SU-DHL-6 (cell line): ENCODE measurements at regions not wholly inside any gene's neighbourhood (a gene's known extent, or its start where the extent isn't known, plus 50 kb on each side); places are given as distances from the start of the nearest gene placed in this dataset.

Experiments
- H2AFZ ChIP-seq: fragments of 200-600 bp; sonication (generic); 2 replicates; pipeline ENCODE4 v1.6.1; 2014; ENCODE audit warnings: low read depth, mild to moderate bottlenecking, moderate library complexity, mixed read lengths, antibody characterized with exemption, low read length; ENCODE audit not compliant: severe bottlenecking
- H3F3A ChIP-seq: fragments of 200-600 bp; shearing (Covaris generic); 2 replicates; pipeline ENCODE4 v1.6.0; 2016; ENCODE audit warnings: antibody characterized with exemption, mild to moderate bottlenecking; ENCODE audit not compliant: insufficient read depth
- H3K27ac ChIP-seq: fragments of 200-600 bp; sonication (generic); 2 replicates; pipeline ENCODE4 v1.5.1; 2016; ENCODE audit warnings: low read depth, mild to moderate bottlenecking, low read length, moderate library complexity, mixed read lengths
- H3K27me3 ChIP-seq: fragments of 200-600 bp; sonication (generic), shearing (Covaris generic); 2 replicates; pipeline ENCODE4 v1.6.0; 2014; ENCODE audit warnings: mild to moderate bottlenecking, low read length
- H3K36me3 ChIP-seq: fragments of 200-600 bp; sonication (generic); 2 replicates; pipeline ENCODE4 v1.6.1; 2014; ENCODE audit warnings: mild to moderate bottlenecking, low read length, mixed read lengths
- H3K4me2 ChIP-seq: fragments of 300-600, 200-600 bp; shearing (Covaris generic), sonication (generic); 2 replicates; pipeline ENCODE4 v1.6.0; 2014; ENCODE audit warnings: low read length, low read depth, mild to moderate bottlenecking; ENCODE audit not compliant: poor library complexity, severe bottlenecking
- H3K4me3 ChIP-seq: fragments of 200-600 bp; sonication (generic); 2 replicates; pipeline ENCODE4 v1.5.1; 2014; ENCODE audit warnings: antibody characterized with exemption, low read length, mild to moderate bottlenecking, mixed read lengths; ENCODE audit not compliant: insufficient read depth, poor library complexity, severe bottlenecking
- H3K79me2 ChIP-seq: fragments of 200-600 bp; sonication (generic); 2 replicates; pipeline ENCODE4 v1.6.1; 2014; ENCODE audit warnings: mild to moderate bottlenecking, low read length, moderate library complexity; ENCODE audit not compliant: insufficient read depth
- H3K9ac ChIP-seq: fragments of 200-600 bp; sonication (generic); 2 replicates; pipeline ENCODE4 v1.7.0; 2014; ENCODE audit warnings: mild to moderate bottlenecking, low read length
- H3K9me2 ChIP-seq: fragments of 200-600 bp; sonication (generic); replicated peaks from 2 replicates; pipeline ENCODE4 v1.6.1; 2014; ENCODE audit warnings: low read length; ENCODE audit not compliant: insufficient read depth
- H3K9me3 ChIP-seq: fragments of 200-600 bp; sonication (generic); 2 replicates; pipeline ENCODE4 v1.6.1; 2014; ENCODE audit warnings: low read length, mixed read lengths; ENCODE audit not compliant: insufficient read depth
- H4K20me1 ChIP-seq: fragments of 200-600 bp; sonication (generic); 2 replicates; pipeline ENCODE4 v1.6.1; 2014; ENCODE audit warnings: low read depth, mild to moderate bottlenecking, antibody characterized with exemption, low read length, moderate library complexity, mixed read lengths
- CTCF ChIP-seq: fragments of 200-600 bp; sonication (generic); IDR thresholded peaks from one replicate; pipeline ENCODE4 v1.5.1; 2017; ENCODE audit warnings: antibody characterized with exemption, mild to moderate bottlenecking, low read length, moderate library complexity; ENCODE audit not compliant: insufficient read depth, poor library complexity, severe bottlenecking
- EZH2phosphoT487 ChIP-seq: fragments of 200-600 bp; sonication (generic), shearing (Covaris generic); conservative IDR thresholded peaks from 2 replicates; pipeline ENCODE4 v1.6.1; 2018; ENCODE audit warnings: mild to moderate bottlenecking, antibody characterized with exemption, low read length, moderate library complexity, mixed read lengths

GRCh38 chr11:134752964-134753770, 341.1 kb upstream of the B3GAT1 start:
- Histone ChIP-seq H4K20me1 (no peaks in the 10 kb centered on the region), H3K9me3 (no peaks in the 10 kb centered on the region), H3K36me3 (no peaks in the 10 kb centered on the region), H3K4me3 (no peak overlapping the region), H3K4me2 (no peak overlapping the region), H3K27me3 (no peaks in the 10 kb centered on the region), H3K9ac (no peak overlapping the region), H3K9me2 (no peaks in the 10 kb centered on the region), H3F3A (no peaks in the 10 kb centered on the region), H2AFZ (no peak overlapping the region), H3K79me2 (no peaks in the 10 kb centered on the region), H3K27ac (no peak overlapping the region)
- TF ChIP-seq CTCF: no peak
- TF ChIP-seq EZH2phosphoT487: no peak

- Histone ChIP-seq H4K20me1 (no peaks in the 10 kb centered on the region), H3K9me3 (no peaks in the 10 kb centered on the region), H3K4me2 (no peak overlapping the region), H3K36me3 (no peaks in the 10 kb centered on the region), H3K27ac (no peak overlapping the region), H3K4me3 (no peak overlapping the region), H3K27me3 (no peaks in the 10 kb centered on the region), H3K9ac (no peak overlapping the region), H2AFZ (no peak overlapping the region), H3K9me2 (no peaks in the 10 kb centered on the region), H3F3A (no peaks in the 10 kb centered on the region), H3K79me2 (no peaks in the 10 kb centered on the region)
- TF ChIP-seq CTCF (no peak), EZH2phosphoT487 (no peak)
These were observed 340.5 kb upstream of the B3GAT1 start for GRCh38 chr11:134752526-134752925.

GRCh38 chr11:134751766-134752165, 339.7 kb upstream of the B3GAT1 start:
- H3K36me3 ChIP-seq: no peaks in the 10 kb centered on the region
- H3K27me3 ChIP-seq: no peaks in the 10 kb centered on the region
- no peak overlapping the region for H3K4me2 ChIP-seq
- no peaks in the 10 kb centered on the region for H3K9me2 ChIP-seq
- H3K4me3 ChIP-seq: no peak overlapping the region
- H3K9me3 ChIP-seq: no peaks in the 10 kb centered on the region
- no peak overlapping the region for H2AFZ ChIP-seq
- TF ChIP-seq CTCF (no peak), EZH2phosphoT487 (no peak)
- H4K20me1 ChIP-seq: no peaks in the 10 kb centered on the region
- H3K27ac ChIP-seq: no peak overlapping the region
- no peaks in the 10 kb centered on the region for H3F3A ChIP-seq
- no peak overlapping the region for H3K9ac ChIP-seq
- no peaks in the 10 kb centered on the region for H3K79me2 ChIP-seq
